ENCODE measurements at regions not wholly inside any gene's neighbourhood (a gene's known extent, or its start where the extent isn't known, plus 50 kb on each side); places are given as distances from the start of the nearest gene placed in this dataset.

DNA sequence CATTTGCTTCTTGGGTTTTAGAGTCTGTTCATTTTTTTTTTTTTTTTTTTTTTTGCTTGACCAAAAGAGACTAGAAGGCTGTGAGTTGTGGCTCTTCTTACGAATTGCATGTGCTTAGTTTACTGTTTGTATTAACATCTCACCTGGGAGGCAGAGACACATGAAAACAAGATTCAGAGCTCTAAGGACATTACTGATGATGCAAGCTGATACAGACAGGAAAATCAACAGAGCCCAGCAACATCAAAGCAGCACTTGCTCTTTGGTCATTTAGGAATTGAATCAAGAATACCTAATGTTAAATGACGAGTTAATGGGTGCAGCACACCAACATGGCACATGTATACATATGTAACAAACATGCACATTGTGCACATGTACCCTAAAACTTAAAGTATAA, 55.7 kb upstream of the HS3ST5 start:
- no peak overlapping the region for H3K27ac ChIP-seq (ENCODE audit: low read depth, low read length)
- no peak overlapping the region for H3K4me2 ChIP-seq (ENCODE audit: low read length)
- Mint-ChIP-seq H3K9me3 (ENCODE audit: unreplicated experiment) (no peaks in the 10 kb centered on the region), H3K4me3 (ENCODE audit: unreplicated experiment) (no peak overlapping the region), H3K27ac (ENCODE audit: unreplicated experiment) (no peak overlapping the region), H3K4me1 (ENCODE audit: low read depth, unreplicated experiment) (no peaks in the 10 kb centered on the region), H3K36me3 (ENCODE audit: low read depth, unreplicated experiment) (no peaks in the 10 kb centered on the region), H3K27me3 (ENCODE audit: low read depth, unreplicated experiment) (no peaks in the 10 kb centered on the region)
- H3K79me2 ChIP-seq (ENCODE audit: insufficient read depth, low read length), result no peaks in the 10 kb centered on the region
- no peak overlapping the region for H2AFZ ChIP-seq (ENCODE audit: low read depth, low read length)
- H3K4me3 ChIP-seq (ENCODE audit: insufficient read depth, low read depth, low read length), result no peak overlapping the region
- FAIRE-seq (no peak), DNase-seq (ENCODE audit: low read depth) (no peak)
- no peak for TF ChIP-seq EZH2 (IDR thresholded peaks at IDR 0.05; ENCODE audit: insufficient read depth, low read length)
- TF ChIP-seq, protein P1, sequence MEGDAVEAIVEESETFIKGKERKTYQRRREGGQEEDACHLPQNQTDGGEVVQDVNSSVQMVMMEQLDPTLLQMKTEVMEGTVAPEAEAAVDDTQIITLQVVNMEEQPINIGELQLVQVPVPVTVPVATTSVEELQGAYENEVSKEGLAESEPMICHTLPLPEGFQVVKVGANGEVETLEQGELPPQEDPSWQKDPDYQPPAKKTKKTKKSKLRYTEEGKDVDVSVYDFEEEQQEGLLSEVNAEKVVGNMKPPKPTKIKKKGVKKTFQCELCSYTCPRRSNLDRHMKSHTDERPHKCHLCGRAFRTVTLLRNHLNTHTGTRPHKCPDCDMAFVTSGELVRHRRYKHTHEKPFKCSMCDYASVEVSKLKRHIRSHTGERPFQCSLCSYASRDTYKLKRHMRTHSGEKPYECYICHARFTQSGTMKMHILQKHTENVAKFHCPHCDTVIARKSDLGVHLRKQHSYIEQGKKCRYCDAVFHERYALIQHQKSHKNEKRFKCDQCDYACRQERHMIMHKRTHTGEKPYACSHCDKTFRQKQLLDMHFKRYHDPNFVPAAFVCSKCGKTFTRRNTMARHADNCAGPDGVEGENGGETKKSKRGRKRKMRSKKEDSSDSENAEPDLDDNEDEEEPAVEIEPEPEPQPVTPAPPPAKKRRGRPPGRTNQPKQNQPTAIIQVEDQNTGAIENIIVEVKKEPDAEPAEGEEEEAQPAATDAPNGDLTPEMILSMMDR (IDR thresholded peaks at IDR 0.05; ENCODE audit: insufficient read depth, low read depth, low read length), result no peak
- H3K36me3 ChIP-seq (ENCODE audit: insufficient read depth, low read length), result no peaks in the 10 kb centered on the region
- no peaks in the 10 kb centered on the region for H4K20me1 ChIP-seq (ENCODE audit: insufficient read depth, low read length)
- H3K4me1 ChIP-seq (ENCODE audit: insufficient read depth, low read length), result no peaks in the 10 kb centered on the region
- no peaks in the 10 kb centered on the region for H3K27me3 ChIP-seq (ENCODE audit: insufficient read depth, low read length)
- no peak overlapping the region for H3K9ac ChIP-seq (ENCODE audit: low read length)
- no peaks in the 10 kb centered on the region for H3K9me3 ChIP-seq (ENCODE audit: insufficient read depth, low read depth, low read length)

Data from astrocyte (in vitro differentiated cells and primary cell).